ENCODE measurements at regions not wholly inside any gene's neighbourhood (a gene's known extent, or its start where the extent isn't known, plus 50 kb on each side); places are given as distances from the start of the nearest gene placed in this dataset.

GRCh38 chr5:74272831-74273451, 367.6 kb downstream of the ENC1 start (continued):
- TF ChIP-seq, protein P1, sequence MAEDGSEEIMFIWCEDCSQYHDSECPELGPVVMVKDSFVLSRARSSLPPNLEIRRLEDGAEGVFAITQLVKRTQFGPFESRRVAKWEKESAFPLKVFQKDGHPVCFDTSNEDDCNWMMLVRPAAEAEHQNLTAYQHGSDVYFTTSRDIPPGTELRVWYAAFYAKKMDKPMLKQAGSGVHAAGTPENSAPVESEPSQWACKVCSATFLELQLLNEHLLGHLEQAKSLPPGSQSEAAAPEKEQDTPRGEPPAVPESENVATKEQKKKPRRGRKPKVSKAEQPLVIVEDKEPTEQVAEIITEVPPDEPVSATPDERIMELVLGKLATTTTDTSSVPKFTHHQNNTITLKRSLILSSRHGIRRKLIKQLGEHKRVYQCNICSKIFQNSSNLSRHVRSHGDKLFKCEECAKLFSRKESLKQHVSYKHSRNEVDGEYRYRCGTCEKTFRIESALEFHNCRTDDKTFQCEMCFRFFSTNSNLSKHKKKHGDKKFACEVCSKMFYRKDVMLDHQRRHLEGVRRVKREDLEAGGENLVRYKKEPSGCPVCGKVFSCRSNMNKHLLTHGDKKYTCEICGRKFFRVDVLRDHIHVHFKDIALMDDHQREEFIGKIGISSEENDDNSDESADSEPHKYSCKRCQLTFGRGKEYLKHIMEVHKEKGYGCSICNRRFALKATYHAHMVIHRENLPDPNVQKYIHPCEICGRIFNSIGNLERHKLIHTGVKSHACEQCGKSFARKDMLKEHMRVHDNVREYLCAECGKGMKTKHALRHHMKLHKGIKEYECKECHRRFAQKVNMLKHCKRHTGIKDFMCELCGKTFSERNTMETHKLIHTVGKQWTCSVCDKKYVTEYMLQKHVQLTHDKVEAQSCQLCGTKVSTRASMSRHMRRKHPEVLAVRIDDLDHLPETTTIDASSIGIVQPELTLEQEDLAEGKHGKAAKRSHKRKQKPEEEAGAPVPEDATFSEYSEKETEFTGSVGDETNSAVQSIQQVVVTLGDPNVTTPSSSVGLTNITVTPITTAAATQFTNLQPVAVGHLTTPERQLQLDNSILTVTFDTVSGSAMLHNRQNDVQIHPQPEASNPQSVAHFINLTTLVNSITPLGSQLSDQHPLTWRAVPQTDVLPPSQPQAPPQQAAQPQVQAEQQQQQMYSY (CRISPR knock-in tag; IDR thresholded peaks at IDR 0.05): no peak
- TF ChIP-seq HSF1 (IDR thresholded peaks at IDR 0.05; ENCODE audit: low read depth, low read length) (no peak), SMAD1 (IDR thresholded peaks at IDR 0.05; ENCODE audit: low read depth, partially characterized antibody) (no peak), SP1 (IDR thresholded peaks at IDR 0.05; ENCODE audit: low read depth, low read length) (no peak), ATF7 (IDR thresholded peaks at IDR 0.05; ENCODE audit: low read depth) (no peak), STAT3 (IDR thresholded peaks at IDR 0.05; ENCODE audit: low read depth, low read length) (no peak), NBN (IDR thresholded peaks at IDR 0.05) (no peak), SMAD5 (IDR thresholded peaks at IDR 0.05; ENCODE audit: low read depth) (no peak), USF1 (IDR thresholded peaks at IDR 0.05; ENCODE audit: borderline replicate concordance, extremely low read length, insufficient read depth, low read depth, low read length) (no peak), ELK1 (IDR thresholded peaks at IDR 0.05; ENCODE audit: low read depth, low read length) (no peak), NFYA (IDR thresholded peaks at IDR 0.05; ENCODE audit: borderline replicate concordance, low read depth, low read length) (no peak)
- TF ChIP-seq, protein P2, sequence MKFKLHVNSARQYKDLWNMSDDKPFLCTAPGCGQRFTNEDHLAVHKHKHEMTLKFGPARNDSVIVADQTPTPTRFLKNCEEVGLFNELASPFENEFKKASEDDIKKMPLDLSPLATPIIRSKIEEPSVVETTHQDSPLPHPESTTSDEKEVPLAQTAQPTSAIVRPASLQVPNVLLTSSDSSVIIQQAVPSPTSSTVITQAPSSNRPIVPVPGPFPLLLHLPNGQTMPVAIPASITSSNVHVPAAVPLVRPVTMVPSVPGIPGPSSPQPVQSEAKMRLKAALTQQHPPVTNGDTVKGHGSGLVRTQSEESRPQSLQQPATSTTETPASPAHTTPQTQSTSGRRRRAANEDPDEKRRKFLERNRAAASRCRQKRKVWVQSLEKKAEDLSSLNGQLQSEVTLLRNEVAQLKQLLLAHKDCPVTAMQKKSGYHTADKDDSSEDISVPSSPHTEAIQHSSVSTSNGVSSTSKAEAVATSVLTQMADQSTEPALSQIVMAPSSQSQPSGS (IDR thresholded peaks at IDR 0.05; ENCODE audit: low read length): no peak
